A673 (cell line): ENCODE measurements at regions not wholly inside any gene's neighbourhood (a gene's known extent, or its start where the extent isn't known, plus 50 kb on each side); places are given as distances from the start of the nearest gene placed in this dataset.
A peak's percentile ranks its signal among the peaks of the same experiment; 100 is the strongest.

Source experiments
- BruUV-seq: library from RNA; stranded (reverse); fragments of 400-500 nt; replicated peaks from 2 replicates; lab custom pipeline; 2021; lab: Mats Ljungman, UMichigan
- CTCF ChIA-PET: fragments of 300-600 bp; sonication (Branson Sonifier 250); formaldehyde crosslinking; loops from one replicate; lab custom pipeline; 2022; ENCODE audit warnings: antibody characterized with exemption; lab: Charles Lee
- POLR2A ChIA-PET: fragments of 300-600 bp; sonication (Branson Sonifier 250); formaldehyde crosslinking; loops from one replicate; lab custom pipeline; 2022; ENCODE audit warnings: antibody characterized with exemption; ENCODE audit not compliant: low non-redundant PET; lab: Charles Lee
- DNase-seq: peaks from one replicate; pipeline ENCODE4 v3.0.0-alpha.2; 2015; ENCODE audit warnings: low spot score
- H3K27ac ChIP-seq: fragments of 200-600 bp; sonication (generic); 2 replicates; pipeline ENCODE4 v1.5.1; 2016; ENCODE audit warnings: mixed run types, low read depth, mild to moderate bottlenecking, mixed read lengths, antibody characterized with exemption, low read length; ENCODE audit not compliant: poor library complexity, severe bottlenecking
- H3K27me3 ChIP-seq: fragments of 200-600 bp; sonication (generic); replicated peaks from 2 replicates; pipeline ENCODE4 v1.6.1; 2017; ENCODE audit warnings: mixed run types, low read depth, mild to moderate bottlenecking, mixed read lengths, antibody characterized with exemption, low read length; ENCODE audit not compliant: insufficient read depth, poor library complexity
- H3K36me3 ChIP-seq: fragments of 200-600 bp; sonication (generic); 2 replicates; pipeline ENCODE4 v1.6.1; 2016; ENCODE audit warnings: mixed run types, mild to moderate bottlenecking, mixed read lengths, antibody characterized with exemption, low read length; ENCODE audit not compliant: insufficient read depth, poor library complexity, severe bottlenecking
- H3K4me1 ChIP-seq: fragments of 200-600 bp; sonication (generic); 2 replicates; pipeline ENCODE4 v1.6.1; 2017; ENCODE audit warnings: mixed run types, mild to moderate bottlenecking, mixed read lengths, antibody characterized with exemption, low read length; ENCODE audit not compliant: insufficient read depth, poor library complexity, severe bottlenecking
- H3K4me3 ChIP-seq: fragments of 200-600 bp; sonication (generic); 2 replicates; pipeline ENCODE4 v1.5.1; 2016; ENCODE audit warnings: low read depth, mixed run types, mild to moderate bottlenecking, mixed read lengths, low read length; ENCODE audit not compliant: poor library complexity, severe bottlenecking
- H3K9me3 ChIP-seq: fragments of 200-600 bp; sonication (generic); 2 replicates; pipeline ENCODE4 v1.6.1; 2016; ENCODE audit warnings: mixed run types, low read depth, mild to moderate bottlenecking, mixed read lengths, antibody characterized with exemption, low read length; ENCODE audit not compliant: poor library complexity, severe bottlenecking
- CTCF ChIP-seq: fragments of 300-800, 200-600 bp; sonication (generic); conservative IDR thresholded peaks from 2 replicates; pipeline ENCODE4 v1.5.1; 2017; ENCODE audit warnings: low read depth, mild to moderate bottlenecking, antibody characterized with exemption, low read length, moderate library complexity, mixed read lengths
- EZH2 ChIP-seq: fragments of 200-600 bp; sonication (generic); IDR thresholded peaks from 2 replicates; pipeline ENCODE4 v1.6.1; 2017; ENCODE audit warnings: borderline replicate concordance, low read depth, mild to moderate bottlenecking, mixed read lengths, antibody characterized with exemption, low read length; ENCODE audit not compliant: poor library complexity, severe bottlenecking
- intact Hi-C: fragments of 100-400 bp; cut with micrococcal nuclease; formaldehyde crosslinking; loops from one replicate; pipeline ENCODE4 v1.10.0; 2022; ENCODE audit not compliant: unreplicated experiment

DNA sequence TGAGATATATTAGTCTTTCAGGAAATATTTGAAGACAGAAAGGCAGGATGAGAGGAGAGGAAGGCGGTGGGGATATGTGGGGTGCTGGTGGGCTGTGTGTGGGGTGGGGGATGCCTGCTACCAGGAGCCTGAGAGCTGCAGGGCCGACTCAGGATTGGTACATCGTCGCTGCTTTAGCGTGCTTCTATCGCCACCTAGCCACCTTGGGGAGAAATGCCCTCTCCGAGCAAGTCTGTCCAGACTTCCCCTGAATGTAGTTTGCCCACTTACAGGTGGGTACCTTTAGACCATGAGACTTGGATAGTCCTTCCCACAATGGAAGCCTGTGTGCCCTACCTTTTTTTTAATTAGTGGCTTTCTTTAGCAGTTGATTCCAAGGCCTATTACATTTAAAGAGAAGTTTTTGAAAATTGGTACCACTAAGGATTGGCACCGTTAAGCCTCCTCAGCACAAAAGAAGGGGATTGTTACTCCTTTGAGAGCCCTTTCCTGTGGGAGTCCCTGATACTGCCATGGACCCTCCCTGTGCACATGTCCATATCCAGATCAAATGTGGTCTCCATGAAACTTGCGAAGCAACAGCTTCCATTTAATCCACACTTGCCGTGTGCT is 114.1 kb upstream of the NDUFV2 start:
- ChIA-PET POLR2A (interaction anchor here (0.6 kb wide), 1 partner anchor 33 kb away, joined by 5 read pairs; no protein-coding TSS in a partner anchor), CTCF (interaction anchor here (0.5 to 2.2 kb wide), 5 partner anchors 292 to 508 kb away, joined by 3 to 31 read pairs (median 3); no protein-coding TSS in a partner anchor)
- DNase-seq, result peak; percentile 69
- no peaks in the 10 kb centered on the region for H3K9me3 ChIP-seq
- intact Hi-C loops, result loop anchor here (1.0 to 5.0 kb wide), 4 partner anchors 159 to 510 kb away; no protein-coding TSS in a partner anchor
- H3K4me3 ChIP-seq, result no peak overlapping the region
- no TSS peak for BruUV-seq
- TF ChIP-seq EZH2, result no peak
- peak; percentile 84 for TF ChIP-seq CTCF
- H3K36me3 ChIP-seq, result no peaks in the 10 kb centered on the region
- no peak overlapping the region for H3K27ac ChIP-seq
- no peaks in the 10 kb centered on the region for H3K4me1 ChIP-seq
- H3K27me3 ChIP-seq, result no peaks in the 10 kb centered on the region

DNA sequence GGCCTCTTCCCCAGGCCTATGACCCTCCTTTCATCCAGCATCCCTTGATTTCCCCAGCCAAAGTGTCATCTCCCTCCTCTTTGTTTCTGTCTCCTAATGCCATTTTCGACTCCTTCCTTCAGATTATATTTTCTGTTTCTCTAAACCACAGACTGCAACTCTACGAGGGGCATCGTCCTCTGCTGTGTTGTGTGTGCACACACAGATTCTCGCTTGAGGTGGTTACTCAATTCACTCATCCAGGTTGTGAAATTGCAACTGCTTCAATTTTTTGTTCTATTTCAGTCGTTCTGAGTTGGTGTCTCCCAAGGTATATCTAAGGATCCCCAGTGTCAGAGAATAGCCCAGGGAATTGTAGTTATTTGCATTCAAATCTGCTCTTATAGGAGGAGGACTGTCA is 113.5 kb upstream of the NDUFV2 start:
- H3K27ac ChIP-seq, result no peak overlapping the region
- no peak overlapping the region for H3K4me3 ChIP-seq
- H3K36me3 ChIP-seq, result no peaks in the 10 kb centered on the region
- no peaks in the 10 kb centered on the region for H3K4me1 ChIP-seq
- H3K9me3 ChIP-seq, result no peaks in the 10 kb centered on the region
- ChIA-PET POLR2A (no interaction called here), CTCF (no interaction called here)
- TF ChIP-seq CTCF (no peak), EZH2 (no peak)
- BruUV-seq, result no TSS peak
- no peak for DNase-seq
- no peaks in the 10 kb centered on the region for H3K27me3 ChIP-seq
- intact Hi-C loops, result loop anchor here (2.0 to 5.0 kb wide), 2 partner anchors 158 to 334 kb away; no protein-coding TSS in a partner anchor

- no peaks in the 10 kb centered on the region for H3K27me3 ChIP-seq
- H3K9me3 ChIP-seq, result no peaks in the 10 kb centered on the region
- BruUV-seq, result no TSS peak
- H3K27ac ChIP-seq, result no peak overlapping the region
- DNase-seq, result no peak
- H3K4me1 ChIP-seq, result no peaks in the 10 kb centered on the region
- intact Hi-C loops, result loop anchor here (2.0 to 5.0 kb wide), 2 partner anchors 157 to 335 kb away; no protein-coding TSS in a partner anchor
- no peaks in the 10 kb centered on the region for H3K36me3 ChIP-seq
- POLR2A ChIA-PET, result no interaction called here
- CTCF ChIA-PET, result no interaction called here
- no peak overlapping the region for H3K4me3 ChIP-seq
- no peak for TF ChIP-seq EZH2
- TF ChIP-seq CTCF, result no peak
Measured at GRCh38 chr18:8989855-8990254, 112.6 kb upstream of the NDUFV2 start.
